ENCODE measurements at regions not wholly inside any gene's neighbourhood (a gene's known extent, or its start where the extent isn't known, plus 50 kb on each side); places are given as distances from the start of the nearest gene placed in this dataset.

- no peak for DNase-seq
Measured at GRCh38 chr17:77381185-77381700, 240.5 kb downstream of the SEC14L1 start.

GRCh38 chr17:77381731-77382130, 241.0 kb downstream of the SEC14L1 start:
- no peak for DNase-seq

DNA sequence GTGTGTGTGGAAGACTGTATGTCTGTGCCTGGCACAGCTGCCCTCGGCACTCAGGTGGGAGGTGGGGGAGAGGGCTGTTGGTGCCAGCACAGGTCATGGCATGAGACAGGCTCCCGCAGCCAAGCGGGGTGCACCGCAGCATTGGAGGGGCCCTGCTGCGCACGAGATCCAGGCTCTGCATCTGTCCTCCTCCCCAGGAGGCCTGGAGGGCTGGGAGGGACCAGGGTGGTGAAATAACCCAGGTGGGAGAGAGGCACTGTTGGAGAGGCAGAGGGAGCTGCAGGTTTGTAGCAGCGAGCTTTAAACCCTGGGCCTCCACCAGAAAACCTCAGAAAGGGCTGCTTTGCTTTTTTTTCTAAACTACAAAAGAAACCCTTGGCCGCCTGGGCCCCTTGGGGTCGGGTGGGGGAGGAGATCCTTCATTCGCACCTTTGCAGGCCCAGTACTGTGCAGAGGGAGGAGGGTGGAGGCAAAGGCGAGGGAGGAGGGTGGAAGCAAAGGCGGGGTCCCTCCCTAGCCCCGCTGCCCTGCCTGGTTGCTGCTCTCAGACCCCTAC, 241.7 kb downstream of the SEC14L1 start:
- no peak for DNase-seq

DNA sequence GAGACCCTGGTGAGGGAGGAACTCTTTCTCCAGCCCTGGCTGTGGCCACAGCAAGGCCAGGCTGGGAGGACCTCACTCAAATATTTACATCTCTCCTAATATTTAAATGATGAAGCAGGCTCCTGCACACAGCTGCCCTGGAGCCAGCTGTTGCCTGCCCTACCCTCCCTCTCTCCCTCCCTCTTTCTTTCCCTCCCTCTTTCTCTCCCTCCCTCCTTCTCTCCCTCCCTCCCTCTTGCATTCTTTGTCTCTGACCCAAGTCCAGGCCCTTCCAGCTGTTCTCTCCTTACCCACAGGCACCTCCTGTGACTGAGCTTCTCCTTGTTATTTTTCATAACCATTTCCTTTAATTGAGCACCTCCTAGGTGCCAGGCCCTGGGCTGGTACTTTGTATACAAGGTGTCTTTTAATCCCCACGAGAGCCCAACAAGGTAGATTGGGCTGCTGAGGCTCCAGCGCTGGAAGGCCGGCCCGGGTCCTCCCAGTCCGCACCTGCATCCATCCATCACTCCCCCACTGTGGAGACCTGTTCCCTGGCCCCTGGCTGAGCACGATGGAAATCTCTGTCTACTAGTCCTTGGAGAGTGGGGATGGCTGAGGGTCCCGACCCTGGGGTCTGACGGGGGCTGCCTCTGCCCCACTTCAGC, 242.3 kb downstream of the SEC14L1 start:
- DNase-seq = no peak

- no peak for DNase-seq
Measured at GRCh38 chr17:77383613-77384608, 243.1 kb downstream of the SEC14L1 start.

- no peak for DNase-seq
Measured at GRCh38 chr17:77385750-77386501, 245.2 kb downstream of the SEC14L1 start.

GRCh38 chr17:77386502-77387192, 245.9 kb downstream of the SEC14L1 start:
- no peak for DNase-seq

- no peak for DNase-seq
Measured at GRCh38 chr17:77387891-77388290, 247.1 kb downstream of the SEC14L1 start.

- no peak for DNase-seq
Measured at GRCh38 chr17:77388384-77389306, 247.9 kb downstream of the SEC14L1 start.

DNA sequence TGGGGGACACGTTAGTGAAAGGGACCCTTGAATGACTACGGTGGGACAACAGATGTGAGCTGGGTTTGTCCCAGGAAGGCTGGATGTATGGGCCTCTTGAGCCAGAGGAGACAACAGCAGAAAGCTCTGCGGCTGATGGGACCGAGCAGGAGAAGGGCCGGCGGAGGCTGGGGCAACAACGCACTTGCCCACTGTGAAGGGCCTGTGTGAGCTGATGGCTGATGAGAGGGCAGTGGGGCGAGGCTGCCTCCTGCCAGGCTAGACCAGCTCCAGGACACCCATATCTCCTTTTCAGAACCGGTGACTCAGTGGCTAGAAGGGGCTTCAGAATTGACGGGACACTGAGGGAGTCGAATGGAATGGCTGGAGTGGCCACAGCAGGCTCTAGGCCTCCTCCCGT, 250.1 kb downstream of the SEC14L1 start:
- DNase-seq = no peak

GRCh38 chr17:77391668-77392375, 251.1 kb downstream of the SEC14L1 start:
- no peak for DNase-seq

GRCh38 chr17:77392376-77393273, 251.9 kb downstream of the SEC14L1 start:
- DNase-seq = no peak

GRCh38 chr17:77393274-77393600, 252.5 kb downstream of the SEC14L1 start:
- no peak for DNase-seq

DNA sequence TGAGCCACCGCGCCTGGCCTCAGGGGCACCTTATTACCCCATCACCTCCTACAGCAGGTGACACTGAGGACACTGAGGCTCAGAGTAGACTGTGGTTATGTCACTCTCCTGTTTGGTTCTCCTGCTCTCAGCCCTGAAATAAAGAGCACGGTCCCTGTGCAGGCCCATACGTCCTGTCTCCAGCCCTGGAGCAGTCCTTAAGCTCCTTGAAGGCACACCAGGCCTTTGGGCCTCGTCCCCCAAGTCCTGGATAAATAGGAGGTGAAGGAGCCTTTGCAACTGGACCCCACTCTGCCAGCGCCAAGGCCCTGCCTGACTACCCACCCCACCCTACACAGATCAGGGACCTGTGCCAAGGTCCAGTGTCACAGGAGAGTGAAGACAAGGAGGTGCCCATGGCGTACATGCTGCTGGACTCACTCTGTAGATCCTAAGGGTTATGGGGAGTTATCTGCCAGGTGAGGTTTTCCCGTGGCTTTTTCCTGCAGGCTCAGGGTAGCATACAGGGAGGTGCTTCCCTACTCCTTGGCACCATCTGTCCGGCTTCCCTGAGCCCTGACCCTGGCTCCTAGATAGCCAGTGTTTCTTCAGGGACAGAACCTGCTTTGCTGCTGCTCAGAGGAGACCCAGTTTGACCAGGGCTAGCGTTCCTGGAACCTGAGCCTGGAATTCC, 253.2 kb downstream of the SEC14L1 start:
- no peak for DNase-seq

- DNase-seq = no peak
Measured at GRCh38 chr17:77394540-77395295, 253.9 kb downstream of the SEC14L1 start.

DNA sequence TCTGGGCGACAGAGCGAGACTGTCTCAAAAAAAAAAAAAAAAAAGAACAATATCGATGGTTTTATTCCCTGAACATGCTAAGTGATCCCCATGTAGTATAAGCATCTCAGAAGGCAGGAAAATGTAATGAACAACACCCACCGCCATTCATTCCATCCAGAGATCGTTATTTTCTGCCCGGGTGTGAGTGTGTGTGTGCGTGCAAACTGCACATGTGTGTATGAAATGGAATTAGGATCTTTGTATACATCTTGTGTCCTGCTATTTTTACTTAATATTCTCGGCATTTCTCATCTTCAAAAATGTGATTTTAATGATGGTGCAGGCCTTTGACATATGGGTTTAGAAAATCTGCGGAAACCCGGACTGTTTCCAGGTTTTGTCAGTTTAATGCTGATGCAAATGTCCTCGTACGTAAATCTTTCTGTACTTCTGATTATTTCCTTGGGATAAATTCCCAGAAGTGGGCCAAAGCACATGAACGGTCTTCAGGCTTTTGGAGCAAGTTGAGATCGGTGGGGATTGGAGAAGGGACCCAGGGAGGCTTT, 254.8 kb downstream of the SEC14L1 start:
- DNase-seq = no peak

- no peak for DNase-seq
Measured at GRCh38 chr17:77396610-77397009, 255.8 kb downstream of the SEC14L1 start.

GRCh38 chr17:77398274-77398673, 257.5 kb downstream of the SEC14L1 start:
- DNase-seq = no peak

Data from NCI-H748 treated with DMSO at 0.1 percent for 48 hours (cell line).